IPS DF 4.7 (cell line): ENCODE measurements at regions not wholly inside any gene's neighbourhood (a gene's known extent, or its start where the extent isn't known, plus 50 kb on each side); places are given as distances from the start of the nearest gene placed in this dataset.

ENCODE experiments used
- DNase-seq: peaks from one replicate; pipeline ENCODE4 v3.0.0-alpha.2; 2013; ENCODE audit warnings: low spot score; ENCODE audit errors: extremely low read depth

DNA sequence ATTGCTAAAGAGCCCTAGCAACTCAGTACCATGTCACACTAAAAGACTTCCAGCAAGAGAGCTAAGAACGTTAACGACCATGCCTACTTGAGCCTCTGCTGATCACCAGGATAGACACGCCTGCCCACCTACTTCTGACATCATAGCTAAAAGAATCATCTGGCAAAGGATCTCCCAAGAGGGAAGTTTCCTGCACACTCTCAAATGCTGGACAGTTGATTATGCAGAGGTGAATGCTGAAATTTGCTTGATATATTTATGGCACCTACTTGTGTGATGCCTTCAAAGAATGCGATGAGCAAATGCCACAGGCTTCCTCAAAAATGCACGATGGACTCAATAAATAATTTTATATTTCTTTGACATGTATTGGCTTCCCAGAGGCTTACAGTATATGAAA is 113.6 kb downstream of the GALC start:
- DNase-seq: no peak

DNA sequence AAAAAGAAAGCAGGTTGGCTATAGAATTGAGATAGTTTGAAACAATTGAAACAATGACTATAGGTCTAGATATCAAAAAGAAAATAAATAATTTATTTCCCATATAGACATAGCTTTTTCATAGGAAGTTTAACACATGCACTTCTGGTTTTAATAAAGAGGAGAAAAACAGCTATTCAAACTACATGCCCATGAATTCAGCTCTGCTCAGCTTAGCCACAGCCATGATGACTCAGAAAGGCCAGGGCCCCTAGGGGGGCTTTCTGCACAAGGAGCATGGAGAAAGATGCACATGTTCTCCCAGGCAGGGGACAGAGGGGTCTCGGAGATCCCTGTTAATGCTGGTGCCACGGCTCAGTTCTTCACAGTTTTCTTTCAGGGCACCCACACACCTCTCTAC is 114.0 kb downstream of the GALC start:
- no peak for DNase-seq

DNA sequence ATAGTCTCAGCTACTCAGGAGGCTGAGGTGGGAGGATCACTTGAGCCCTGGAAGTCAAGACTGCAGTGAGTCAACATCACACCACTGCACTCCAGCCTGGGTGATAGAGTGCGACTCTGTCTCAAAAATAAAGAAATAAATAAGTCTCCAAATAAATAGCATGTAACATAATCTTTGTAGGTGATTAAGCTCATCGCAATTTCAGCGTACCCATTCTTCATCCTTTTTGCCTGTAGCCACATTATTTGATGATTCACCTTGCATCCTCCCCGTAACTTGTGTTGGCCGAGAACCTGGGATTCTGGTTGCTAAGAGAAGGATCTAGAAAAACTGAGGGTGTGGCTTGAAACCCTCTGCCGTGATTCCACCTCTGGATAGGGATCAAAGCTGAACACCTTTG is 115.1 kb downstream of the GALC start:
- no peak for DNase-seq

DNA sequence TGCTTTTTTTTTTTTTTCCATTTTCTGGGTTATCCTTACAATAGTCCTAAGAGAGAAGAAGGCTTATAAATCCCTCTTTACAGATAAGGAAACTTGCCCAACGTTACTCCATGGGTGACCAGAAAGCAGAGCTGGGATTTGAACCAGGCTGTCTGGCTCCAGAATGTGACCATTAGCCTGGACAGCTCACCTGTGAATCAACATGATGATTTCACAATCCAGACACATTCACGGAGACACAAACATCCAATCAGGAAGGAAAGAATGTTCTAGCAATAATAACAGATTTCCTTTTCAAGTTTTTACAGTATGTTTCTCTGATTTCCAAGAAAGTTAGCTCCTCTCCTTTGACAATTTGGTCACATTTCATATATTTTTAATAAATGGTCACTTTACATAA is 118.3 kb downstream of the GALC start:
- DNase-seq: no peak

DNA sequence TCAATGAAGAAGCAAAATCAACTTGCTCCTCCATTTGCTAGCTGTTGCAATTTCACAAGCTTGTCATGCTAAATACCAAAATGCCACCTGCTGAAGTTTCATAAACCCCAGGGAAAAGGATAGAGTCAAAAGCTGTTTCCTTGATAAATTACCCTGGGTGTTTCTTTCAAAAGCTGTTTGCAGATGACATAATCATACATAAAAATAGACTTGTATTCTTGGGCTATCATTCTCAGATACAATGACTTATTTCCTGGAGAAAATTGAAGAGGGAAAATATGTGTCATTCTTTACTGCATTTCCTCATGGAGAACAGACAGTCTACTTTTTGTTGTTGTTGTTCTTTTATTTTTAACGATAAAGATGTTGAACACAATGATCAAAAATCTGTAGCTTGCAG is 119.2 kb downstream of the GALC start:
- DNase-seq: no peak

DNA sequence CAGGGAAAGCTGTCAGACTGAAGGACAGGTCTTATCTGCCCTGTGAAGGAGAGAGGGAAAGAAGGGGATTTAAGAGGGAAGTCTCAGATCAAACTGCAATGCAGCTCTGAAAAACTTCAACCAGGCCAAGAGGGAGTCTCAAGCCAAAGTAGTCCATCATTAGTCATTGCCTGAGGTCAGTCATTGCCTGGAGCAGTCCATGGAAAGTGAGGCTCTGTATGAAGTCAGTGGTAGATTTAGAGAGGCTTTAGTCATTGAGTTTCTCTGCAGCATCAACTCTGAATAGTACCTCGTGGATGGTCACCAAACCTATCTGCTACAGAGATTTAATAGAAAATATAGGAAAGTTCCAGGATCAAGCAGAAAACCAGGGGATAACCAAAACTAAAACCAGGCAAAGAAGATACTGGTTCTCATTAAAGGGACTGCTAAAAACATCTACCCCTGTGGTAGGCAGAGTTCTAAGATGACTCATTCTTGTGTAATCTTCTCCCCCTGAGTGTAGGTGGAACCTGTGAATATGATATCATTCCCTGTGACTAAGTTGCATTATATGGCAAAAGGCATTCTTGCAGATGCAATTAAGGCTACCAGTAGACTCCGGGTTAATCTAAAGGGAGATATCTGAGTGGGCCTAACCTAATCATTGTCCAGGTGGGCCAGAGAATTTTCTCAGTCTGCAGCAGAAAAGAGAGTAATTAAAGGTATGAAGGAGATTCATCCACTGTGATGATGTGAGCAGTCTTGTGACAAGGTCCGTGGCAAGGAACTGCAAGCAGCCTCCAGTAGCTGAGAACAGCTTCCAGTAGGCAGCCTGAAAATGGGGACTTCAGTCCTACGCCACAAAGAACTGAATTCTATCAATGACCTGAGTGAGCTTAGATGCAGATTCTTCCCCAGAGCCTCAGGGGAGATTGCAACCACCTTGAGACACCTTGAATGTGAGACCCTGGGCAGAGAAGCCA is 123.1 kb downstream of the GALC start:
- no peak for DNase-seq

DNA sequence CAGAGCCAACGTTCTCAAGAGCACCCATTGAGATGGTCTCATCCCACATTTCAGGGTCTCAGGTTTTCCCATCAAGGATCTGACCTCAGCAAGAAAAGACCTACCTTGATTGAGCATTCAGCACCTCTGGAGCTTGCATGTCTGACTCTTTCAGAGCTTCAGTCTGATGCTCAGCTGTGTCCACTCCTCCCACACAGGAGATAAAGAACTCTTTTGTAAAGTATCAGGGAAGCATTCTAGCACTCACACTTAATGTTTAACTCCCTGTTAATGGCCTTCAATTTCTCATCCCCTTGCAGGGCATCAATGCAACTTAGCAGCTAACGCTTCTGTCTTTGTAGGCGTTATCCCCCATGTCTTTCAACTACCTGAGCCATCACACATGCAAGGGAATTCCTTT is 124.1 kb downstream of the GALC start:
- no peak for DNase-seq

DNA sequence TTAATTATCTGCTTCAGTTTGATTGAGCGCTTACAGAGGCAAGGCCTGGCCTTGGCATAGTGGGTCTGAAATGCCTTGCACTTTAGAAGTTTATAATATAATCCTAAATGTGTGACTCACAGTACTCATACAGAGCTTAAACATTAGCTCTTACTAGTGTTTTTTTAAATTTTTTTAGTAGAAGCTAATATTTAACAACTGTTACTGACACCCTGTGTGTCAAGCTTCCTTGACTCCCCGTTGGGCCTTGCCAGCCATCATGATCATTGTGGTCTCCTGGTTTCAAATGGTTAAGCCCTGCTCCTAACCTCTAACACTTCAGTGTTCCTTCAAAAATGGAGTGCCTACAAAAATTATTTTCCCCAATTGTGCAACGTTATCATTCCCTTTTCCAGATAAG is 126.9 kb downstream of the GALC start:
- no peak for DNase-seq

DNA sequence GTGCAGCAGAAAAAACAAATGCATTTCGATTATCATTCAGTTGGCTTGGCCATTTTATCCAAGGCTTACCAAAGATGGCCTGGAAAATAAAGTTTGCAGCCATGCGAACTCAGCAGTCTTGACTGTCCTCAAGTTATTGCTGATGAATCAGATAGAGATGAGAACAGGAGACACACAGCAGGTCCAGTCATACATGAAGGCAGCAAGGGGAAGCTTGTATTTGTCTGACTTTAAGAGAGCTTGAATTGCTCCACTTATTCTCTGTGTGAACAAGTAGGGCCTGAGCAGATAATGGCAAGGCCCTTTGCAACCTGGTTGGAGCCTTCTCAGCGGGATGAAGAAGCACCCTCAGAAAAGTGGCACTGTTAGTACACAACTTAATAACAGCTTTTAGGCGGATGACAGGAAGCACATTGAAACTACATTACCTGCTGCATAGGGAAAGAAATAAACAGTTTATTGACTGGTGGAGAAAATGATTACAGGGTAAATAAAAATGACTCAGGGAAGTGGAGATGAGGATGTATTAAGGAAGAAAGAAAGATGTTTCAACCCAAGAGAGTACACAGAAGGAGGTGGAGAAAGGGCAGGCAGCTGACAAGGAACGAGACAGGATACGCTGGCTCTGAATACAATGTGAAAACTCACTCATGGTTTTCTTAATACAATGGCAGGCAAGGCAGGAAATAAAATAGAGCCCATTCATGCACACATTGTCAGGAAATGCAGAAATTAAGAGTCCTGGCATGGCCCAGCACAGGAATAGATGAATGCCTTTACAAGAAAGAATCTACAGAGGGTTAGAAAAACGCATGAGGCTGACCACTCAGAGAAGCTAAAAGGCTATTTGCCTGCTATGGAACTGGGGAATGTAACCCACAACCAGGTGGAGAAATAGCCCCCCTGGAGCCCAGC is 128.4 kb downstream of the GALC start:
- DNase-seq: no peak

DNA sequence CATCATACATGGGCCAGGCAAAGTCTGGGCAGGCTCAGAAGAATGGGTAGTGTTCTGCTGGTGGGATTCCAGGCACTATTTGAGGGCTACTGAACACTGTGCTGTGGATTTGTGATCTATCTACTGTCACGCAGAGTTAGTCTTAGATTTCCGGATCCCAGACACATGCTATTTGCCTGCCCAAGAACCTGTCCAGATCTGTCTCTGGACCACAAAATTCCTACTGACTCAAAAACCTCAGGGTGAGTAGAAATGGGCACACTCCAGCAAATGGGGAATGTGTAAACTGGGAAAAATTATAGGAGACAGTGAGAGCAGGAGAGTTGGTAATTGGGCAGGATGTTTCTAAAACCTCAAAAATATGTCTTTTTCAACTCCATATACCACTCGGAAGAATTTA is 129.9 kb downstream of the GALC start:
- no peak for DNase-seq

DNA sequence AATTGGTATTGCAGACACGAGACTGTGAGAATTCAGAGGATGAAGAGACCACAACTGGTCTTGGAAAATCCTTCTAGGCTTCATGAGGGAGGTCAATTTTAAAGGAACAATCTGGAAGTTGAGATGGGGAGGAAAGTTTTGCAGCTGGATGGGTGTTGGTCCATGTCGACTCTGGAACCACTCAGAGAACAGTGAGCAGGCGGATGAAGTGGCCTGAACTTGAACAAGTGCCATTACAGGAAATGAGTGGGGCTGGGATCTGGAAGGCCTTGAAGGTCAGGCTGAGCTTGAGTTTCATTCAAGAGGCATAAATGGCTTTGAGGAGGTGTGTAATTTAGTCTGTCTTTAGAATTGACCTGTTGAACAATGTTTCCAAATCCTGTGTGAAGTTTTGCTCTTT is 140.9 kb downstream of the GALC start:
- no peak for DNase-seq

DNA sequence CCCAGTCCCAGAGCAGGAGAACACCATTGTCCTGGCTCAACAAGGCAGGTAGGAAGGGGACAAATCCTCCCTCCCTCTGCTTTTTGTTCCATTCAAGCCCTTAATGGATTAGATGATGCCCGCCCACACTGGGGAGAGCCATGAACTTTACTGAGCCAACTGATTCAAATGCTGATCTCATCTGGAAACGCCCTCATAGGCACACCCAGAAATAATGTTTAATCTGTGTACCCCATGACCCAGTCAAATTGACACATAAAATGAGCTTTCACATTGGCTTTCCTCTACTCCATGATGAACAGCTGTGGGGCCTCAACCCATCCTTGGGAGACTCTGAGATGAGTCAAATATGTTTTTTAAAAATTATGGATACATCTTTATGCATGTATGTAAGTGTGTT is 141.8 kb downstream of the GALC start:
- DNase-seq: no peak

DNA sequence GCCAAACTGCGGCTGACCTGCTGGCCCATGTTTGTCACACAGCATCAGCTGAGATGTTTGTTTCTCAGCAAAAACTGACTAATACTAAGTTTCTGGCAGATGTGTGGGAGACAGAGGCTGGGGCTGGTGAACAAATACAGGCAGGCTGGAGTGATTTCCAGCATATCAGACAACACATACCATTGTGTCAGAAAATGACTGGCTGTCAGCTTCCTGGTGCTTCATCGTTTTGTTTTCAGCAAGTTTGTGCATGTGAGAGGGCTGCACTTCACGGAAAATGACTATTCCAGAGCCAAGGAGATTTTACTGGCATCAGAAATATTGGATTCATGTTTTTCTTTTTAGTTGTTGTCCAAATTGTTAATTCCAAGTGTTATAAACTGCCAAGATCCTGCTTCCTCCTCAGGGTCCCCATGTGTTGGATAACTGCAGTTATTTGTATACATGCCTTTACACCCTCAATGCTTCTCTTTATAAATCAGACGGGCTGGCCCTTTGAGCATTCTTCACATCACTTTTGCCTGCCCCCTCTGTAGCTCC is 145.7 kb downstream of the GALC start:
- no peak for DNase-seq

DNA sequence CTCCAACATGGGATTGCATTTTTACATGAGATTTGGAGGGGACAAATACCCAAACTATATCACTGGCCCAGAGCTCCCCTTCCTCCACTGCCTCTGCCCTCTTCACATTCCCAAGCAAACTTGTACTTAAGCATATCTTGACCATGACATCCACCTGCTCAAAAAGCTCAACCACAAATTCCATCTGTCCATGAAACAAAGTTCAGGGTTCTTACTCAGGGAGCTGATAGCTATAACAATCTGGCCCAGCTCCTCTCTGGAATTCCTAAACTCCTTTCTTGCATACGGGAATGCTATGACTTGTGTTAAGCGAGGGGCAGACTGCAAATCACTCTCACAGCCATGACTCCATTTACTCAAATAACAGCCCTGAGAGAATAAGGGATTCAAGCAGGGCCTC is 152.1 kb downstream of the GALC start:
- no peak for DNase-seq

DNA sequence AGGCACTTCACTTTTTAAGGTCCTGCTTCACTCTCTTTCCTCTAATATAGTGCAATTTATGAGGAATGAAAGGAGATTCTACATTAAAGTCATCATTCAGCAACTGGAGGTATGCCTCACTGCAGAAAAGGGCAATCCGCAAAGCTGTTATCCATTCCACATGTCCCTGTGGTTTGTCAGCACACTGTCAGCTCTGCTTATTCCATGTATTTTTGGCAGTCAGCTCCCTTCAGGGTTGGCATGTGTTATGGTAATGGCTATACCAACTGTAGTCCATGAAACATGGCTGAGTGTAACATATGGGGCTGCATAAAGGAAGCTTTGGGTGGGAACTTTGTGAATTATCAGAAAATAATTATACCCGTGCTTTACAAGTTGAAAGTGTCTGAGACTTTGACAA is 154.1 kb downstream of the GALC start:
- DNase-seq: no peak

DNA sequence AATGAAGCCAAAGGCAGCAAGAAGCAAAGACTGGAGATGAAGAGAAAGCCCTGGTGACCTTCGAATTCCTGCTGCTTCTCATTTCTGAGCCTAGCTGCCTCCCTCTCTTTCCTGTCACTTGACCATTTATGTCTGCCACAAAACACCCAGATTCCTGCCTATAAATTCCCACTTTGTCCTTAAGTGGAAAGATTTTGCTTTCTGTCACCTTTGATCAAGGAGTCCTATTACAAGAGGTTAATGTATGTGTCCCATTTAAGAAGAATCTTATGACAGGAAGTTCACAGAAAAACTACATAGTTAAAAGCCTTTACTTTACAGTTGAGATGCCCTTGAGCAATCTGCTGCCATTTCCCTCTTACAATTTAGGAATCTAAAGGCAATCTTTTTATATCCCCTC is 155.7 kb downstream of the GALC start:
- no peak for DNase-seq

DNA sequence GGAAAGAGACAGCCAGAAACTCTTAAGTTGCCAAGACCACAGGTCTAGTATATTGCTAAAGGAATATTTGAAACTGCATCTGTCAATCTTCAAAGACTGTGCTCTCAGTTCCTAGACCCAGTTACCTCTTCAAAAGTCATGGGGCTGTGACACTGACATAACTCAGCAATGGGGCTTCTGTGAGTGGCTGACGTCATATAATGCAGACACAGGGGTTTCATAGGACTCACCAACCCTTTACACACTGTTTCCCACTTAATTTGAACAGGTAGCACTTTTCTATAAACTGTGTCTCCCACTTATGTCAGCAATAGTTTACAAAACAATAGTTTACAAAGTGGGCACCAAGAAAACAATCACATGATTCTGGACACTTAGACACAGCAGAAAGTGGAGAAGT is 158.4 kb downstream of the GALC start:
- DNase-seq: no peak

DNA sequence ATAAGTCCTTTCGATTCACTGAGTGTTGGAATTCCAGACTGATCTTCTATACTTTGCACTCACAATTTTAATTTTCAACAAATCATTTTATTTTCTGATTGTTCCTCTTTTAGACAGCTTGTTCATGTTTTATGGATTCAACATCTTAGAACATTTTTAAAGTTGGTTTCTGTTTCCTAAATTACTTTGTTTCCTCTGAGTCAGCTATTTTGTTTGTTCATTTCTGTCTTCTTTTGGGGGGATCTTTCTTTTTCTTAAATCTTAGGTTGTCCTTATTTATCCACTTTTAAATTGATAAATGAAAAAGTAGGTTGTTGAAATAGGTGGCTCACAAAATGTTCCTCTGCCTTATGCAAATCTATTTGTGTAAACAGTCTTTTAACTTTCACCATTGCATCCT is 160.0 kb downstream of the GALC start:
- no peak for DNase-seq

DNA sequence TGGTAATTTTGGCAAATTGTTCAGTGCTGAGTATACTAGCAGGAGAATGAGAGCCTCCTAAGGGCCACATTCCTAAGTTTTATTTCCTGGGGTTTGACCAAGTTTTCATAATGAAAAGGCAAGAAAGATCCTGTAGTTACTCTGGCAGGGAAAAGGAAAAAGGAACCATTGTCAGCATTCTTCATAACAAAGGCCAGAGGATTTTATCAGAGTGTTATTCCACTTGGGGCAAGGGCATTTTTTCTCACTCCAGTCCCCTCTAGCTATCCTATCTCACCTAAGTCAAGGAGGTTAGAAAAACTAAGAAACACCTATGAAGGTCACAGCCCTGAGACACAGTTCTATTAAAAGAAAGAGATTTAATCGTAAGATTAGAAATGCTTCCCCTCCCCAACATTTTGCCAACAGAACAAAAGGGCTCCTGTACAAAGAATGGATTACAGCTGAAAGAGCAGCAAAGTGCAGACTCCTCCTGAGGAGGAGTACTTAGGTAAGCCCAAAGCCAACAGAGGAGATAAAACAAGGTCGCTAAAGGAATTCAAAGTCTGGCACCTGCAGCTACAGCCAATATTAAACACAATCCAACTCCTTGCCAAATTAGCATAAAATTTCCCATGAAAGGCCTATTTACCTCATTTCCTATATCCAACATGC is 162.4 kb downstream of the GALC start:
- peak; percentile 14 for DNase-seq

DNA sequence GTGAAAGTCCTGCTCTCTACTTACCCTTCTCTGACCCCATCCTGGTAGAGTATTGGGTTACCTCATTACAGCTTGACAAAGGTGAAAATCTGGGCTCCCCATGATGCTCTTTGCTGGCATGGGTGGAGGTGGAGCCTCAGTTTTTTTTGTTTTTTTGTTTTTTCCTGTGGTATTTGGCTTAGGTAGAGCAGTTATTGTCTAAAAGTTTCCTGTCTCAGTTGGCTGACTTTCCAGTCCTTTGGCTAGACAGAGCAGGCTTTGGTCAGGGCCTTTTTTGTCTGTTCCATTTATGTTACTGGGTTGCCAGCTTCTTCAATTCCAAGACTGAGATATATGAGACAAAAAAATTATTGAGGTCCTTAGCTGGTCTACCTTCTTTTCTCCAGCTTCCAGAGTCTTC is 163.4 kb downstream of the GALC start:
- DNase-seq: no peak

DNA sequence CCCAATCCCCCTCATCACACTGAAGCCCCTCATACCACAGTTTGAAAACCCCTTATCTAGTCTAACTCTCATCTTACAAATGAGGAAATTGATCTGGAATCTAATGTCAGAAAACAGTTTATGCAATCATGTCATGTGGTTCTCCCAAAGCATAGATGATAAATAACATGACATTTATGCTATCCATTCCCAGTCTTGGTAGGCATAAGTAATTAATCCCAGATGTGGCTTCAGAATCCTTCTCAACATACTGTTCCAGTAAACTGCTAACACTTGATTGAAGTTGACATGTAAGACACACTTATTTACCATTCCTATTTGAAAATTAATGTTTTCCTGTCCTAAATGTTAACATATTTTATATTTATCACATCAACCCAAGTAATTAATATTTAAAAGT is 168.7 kb downstream of the GALC start:
- DNase-seq: no peak

DNA sequence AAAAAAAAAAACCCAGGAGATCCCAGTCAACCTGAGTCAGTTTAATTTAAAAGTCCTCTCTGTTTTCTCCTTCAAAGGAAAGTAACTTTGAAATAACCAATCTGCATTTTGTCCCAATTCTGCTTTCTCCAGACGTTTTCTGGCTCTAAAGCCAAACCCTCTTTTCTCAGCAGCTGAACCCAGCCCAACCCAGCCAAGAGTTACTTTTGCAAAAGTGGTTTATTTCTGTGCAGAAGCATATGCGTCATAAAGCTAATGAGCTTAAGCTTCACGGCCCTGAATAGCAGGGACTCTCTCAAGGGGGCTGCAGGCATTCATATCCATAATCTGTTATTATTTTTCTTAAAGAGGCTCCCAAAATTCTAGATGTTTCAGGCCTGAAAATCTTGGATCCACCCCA is 176.6 kb downstream of the GALC start:
- DNase-seq: no peak
